Thoracic aorta (tissue), 2 donors: ENCODE measurements at regions not wholly inside any gene's neighbourhood (a gene's known extent, or its start where the extent isn't known, plus 50 kb on each side); places are given as distances from the start of the nearest gene placed in this dataset.

Experiments used
- ATAC-seq: fragments of 150-250 bp; one replicate; pipeline ENCODE4 v1.8.0; 2017; ENCODE audit warnings: low read depth; ENCODE audit not compliant: insufficient number of reproducible peaks, low FRiP score
- DNase-seq: peaks from one replicate; pipeline ENCODE4 v3.0.0-alpha.2; 2020; ENCODE audit warnings: low spot score
- H3K27ac ChIP-seq, 2 donors: fragments of 200-600 bp; sonication (generic); 1 replicate in 1 of 2; 2 replicates in 1 of 2; pipeline ENCODE4 v1.5.1; 2016; ENCODE audit warnings: mild to moderate bottlenecking in 2 of 2, moderate library complexity in 2 of 2
- H3K27me3 ChIP-seq: fragments of 200-600 bp; sonication (generic); replicated peaks from 2 replicates; pipeline ENCODE4 v1.6.0; 2016; ENCODE audit warnings: mild to moderate bottlenecking; ENCODE audit not compliant: insufficient read depth
- H3K36me3 ChIP-seq: fragments of 200-600 bp; sonication (generic); one replicate; pipeline ENCODE4 v1.5.1; 2016
- H3K4me1 ChIP-seq, 2 donors: fragments of 200-600 bp; sonication (generic); 1 replicate in 1 of 2; 2 replicates in 1 of 2; pipeline versions ENCODE4 v1.5.1 to v1.6.0; 2016; ENCODE audit warnings: low read depth in 2 of 2, mild to moderate bottlenecking in 1 of 2; ENCODE audit not compliant: control insufficient read depth in 1 of 2
- H3K4me3 ChIP-seq: fragments of 200-600 bp; sonication (generic); 2 replicates; pipeline ENCODE4 v1.5.1; 2016; ENCODE audit warnings: mild to moderate bottlenecking
- H3K9me3 ChIP-seq: fragments of 200-600 bp; sonication (generic); 2 replicates; pipeline ENCODE4 v1.5.1; 2016
- CTCF ChIP-seq: fragments of 200-600 bp; sonication (generic); IDR thresholded peaks from one replicate; pipeline ENCODE4 v1.5.1; 2019; ENCODE audit warnings: antibody characterized with exemption

GRCh38 chr10:120368927-120369326 lies 88.1 kb upstream of the PLPP4 start:
- Histone ChIP-seq H3K4me3 (no peak overlapping the region), H3K9me3 (no peaks in the 10 kb centered on the region), H3K27me3 (no peaks in the 10 kb centered on the region), H3K36me3 (no peaks in the 10 kb centered on the region), H3K4me1 (no peaks in the 10 kb centered on the region), H3K27ac (no peak overlapping the region)
- no peak for ATAC-seq
- no peak for TF ChIP-seq CTCF
- no peak for DNase-seq

DNA sequence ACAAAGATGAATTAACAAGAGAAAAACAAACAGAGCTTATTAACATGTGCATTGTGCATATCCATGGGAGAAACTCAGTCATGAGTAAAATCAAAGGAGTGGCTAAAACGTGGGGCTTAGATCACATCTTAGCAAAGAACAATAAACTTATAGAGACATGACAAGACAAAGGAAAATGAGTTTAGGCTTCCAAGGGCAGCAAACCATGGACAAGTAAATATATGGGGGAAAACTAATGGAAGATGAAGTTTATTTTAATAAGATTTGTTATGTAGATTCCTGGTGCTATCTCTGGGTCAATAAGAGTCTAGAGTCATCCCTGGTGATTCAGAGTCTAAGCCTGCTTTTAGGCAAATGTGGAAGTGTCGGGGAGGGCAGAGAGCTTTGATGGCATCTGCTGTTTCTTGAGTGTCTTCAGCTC lies 87.2 kb upstream of the PLPP4 start:
- Histone ChIP-seq H3K9me3 (no peaks in the 10 kb centered on the region), H3K36me3 (no peaks in the 10 kb centered on the region), H3K27ac (no peak overlapping the region), H3K4me3 (no peak overlapping the region), H3K27me3 (no peaks in the 10 kb centered on the region), H3K4me1 (no peaks in the 10 kb centered on the region)
- no peak for TF ChIP-seq CTCF
- ATAC-seq = no peak
- no peak for DNase-seq

DNA sequence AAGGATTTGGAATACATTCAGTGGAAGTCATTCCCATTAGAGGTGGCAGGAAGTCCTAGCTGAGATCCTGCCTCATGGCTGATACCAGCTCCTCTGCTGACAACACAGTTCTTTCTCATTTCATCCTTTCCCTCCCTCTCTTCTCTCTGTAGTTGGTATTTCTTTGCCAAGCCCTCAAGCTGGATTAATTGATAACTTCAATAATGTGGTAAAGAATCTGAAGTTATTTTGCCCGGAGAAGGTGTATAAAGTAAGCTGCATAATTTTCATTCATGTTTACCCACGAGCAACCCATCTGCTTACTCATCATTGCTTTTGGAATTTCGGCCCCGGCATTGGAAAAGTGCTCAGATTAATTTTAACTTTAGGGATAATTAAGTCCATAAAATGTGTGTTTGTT lies 85.2 kb upstream of the PLPP4 start:
- ATAC-seq = no peak
- no peak for TF ChIP-seq CTCF
- no peaks in the 10 kb centered on the region for H3K9me3 ChIP-seq

GRCh38 chr10:120372917-120373316 lies 84.1 kb upstream of the PLPP4 start:
- no peaks in the 10 kb centered on the region for H3K4me1 ChIP-seq

More for the DNA sequence above, 85.2 kb upstream of the PLPP4 start:
- DNase-seq = no peak
- H3K27ac ChIP-seq = no peak overlapping the region
- H3K4me1 ChIP-seq = no peaks in the 10 kb centered on the region
- H3K27me3 ChIP-seq = no peaks in the 10 kb centered on the region
- H3K36me3 ChIP-seq = no peaks in the 10 kb centered on the region
- H3K4me3 ChIP-seq = no peak overlapping the region

DNA sequence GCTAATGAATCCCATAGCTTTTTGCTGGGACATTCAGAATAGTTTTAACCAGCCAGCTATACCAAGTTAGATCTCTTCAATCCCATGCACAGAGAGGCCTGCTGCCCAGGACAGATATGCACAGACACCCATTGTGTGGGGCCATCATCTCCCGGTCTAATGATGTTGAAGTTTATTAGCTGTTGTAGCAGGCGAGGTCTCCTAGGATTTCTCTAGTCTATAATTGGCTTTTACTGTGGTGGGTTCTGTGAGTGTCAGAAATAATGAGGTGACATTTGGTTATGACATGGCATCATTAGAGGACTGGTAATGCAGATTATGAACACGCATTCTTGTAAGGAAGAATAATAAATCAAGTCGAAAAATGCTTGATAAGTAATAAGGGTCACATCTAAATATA lies 81.4 kb upstream of the PLPP4 start:
- no peaks in the 10 kb centered on the region for H3K9me3 ChIP-seq
- no peak overlapping the region for H3K4me3 ChIP-seq
- TF ChIP-seq CTCF = no peak
- H3K4me1 ChIP-seq = no peaks in the 10 kb centered on the region
- H3K27me3 ChIP-seq = no peaks in the 10 kb centered on the region
- no peaks in the 10 kb centered on the region for H3K36me3 ChIP-seq
- H3K27ac ChIP-seq = no peak overlapping the region
- no peak for DNase-seq
- no peak for ATAC-seq

More at GRCh38 chr10:120372917-120373316, 84.1 kb upstream of the PLPP4 start:
- DNase-seq (no peak), ATAC-seq (no peak)
- Histone ChIP-seq H3K36me3 (no peaks in the 10 kb centered on the region), H3K27ac (no peak overlapping the region), H3K9me3 (no peaks in the 10 kb centered on the region), H3K4me3 (no peak overlapping the region), H3K27me3 (no peaks in the 10 kb centered on the region)
- no peak for TF ChIP-seq CTCF
